Naive thymus-derived CD8-positive, alpha-beta T cell (primary cell): ENCODE measurements at regions not wholly inside any gene's neighbourhood (a gene's known extent, or its start where the extent isn't known, plus 50 kb on each side); places are given as distances from the start of the nearest gene placed in this dataset.

ENCODE experiments used
- ATAC-seq, 2 donors: fragments of 150-1000 bp; cut with Tn5 transposase in 1 of 2; sonication (Bioruptor Pico), chemical (Tn5 transposase) in 1 of 2; 1 replicate in 1 of 2; 2 replicates in 1 of 2; pipeline ENCODE4 v1.10.0; 2021; ENCODE audit warnings: mild to moderate bottlenecking in 2 of 2, moderate library complexity in 2 of 2
- POLR2A ChIA-PET: fragments of 350-600 bp; sonication (Branson Sonifier 250); formaldehyde crosslinking; loops from one replicate; lab custom pipeline; 2021; ENCODE audit warnings: antibody characterized with exemption; lab: Charles Lee
- DNase-seq, 10 donors: peaks; one replicate each; pipeline versions ENCODE4 v3.0.0 to v3.0.0-alpha.2; 2020 to 2022
- H3K27ac Mint-ChIP-seq, 10 donors: one replicate each; pipeline ENCODE4 v1.8.0; 2020 to 2022; ENCODE audit warnings: mild to moderate bottlenecking in 10 of 10, mixed read lengths in 10 of 10, moderate library complexity in 4 of 10, inconsistent platforms in 1 of 10
- H3K27me3 Mint-ChIP-seq, 5 donors: one replicate each; pipeline ENCODE4 v1.8.0; 2021 to 2022; ENCODE audit warnings: mixed read lengths in 5 of 5
- H3K36me3 Mint-ChIP-seq, 3 donors: one replicate each; pipeline ENCODE4 v1.8.0; 2020 to 2022; ENCODE audit warnings: mixed read lengths in 3 of 3, mild to moderate bottlenecking in 2 of 3, inconsistent platforms in 1 of 3
- H3K4me1 Mint-ChIP-seq, 4 donors: one replicate each; pipeline ENCODE4 v1.8.0; 2021 to 2022; ENCODE audit warnings: mixed read lengths in 4 of 4
- H3K4me3 Mint-ChIP-seq, 10 donors: one replicate each; pipeline ENCODE4 v1.8.0; 2020 to 2022; ENCODE audit warnings: mild to moderate bottlenecking in 10 of 10, mixed read lengths in 10 of 10, moderate library complexity in 6 of 10, inconsistent platforms in 1 of 10
- H3K9me3 Mint-ChIP-seq, 9 donors: one replicate each; pipeline ENCODE4 v1.8.0; 2020 to 2022; ENCODE audit warnings: mixed read lengths in 9 of 9, mild to moderate bottlenecking in 3 of 9, inconsistent platforms in 1 of 9, moderate library complexity in 1 of 9

DNA sequence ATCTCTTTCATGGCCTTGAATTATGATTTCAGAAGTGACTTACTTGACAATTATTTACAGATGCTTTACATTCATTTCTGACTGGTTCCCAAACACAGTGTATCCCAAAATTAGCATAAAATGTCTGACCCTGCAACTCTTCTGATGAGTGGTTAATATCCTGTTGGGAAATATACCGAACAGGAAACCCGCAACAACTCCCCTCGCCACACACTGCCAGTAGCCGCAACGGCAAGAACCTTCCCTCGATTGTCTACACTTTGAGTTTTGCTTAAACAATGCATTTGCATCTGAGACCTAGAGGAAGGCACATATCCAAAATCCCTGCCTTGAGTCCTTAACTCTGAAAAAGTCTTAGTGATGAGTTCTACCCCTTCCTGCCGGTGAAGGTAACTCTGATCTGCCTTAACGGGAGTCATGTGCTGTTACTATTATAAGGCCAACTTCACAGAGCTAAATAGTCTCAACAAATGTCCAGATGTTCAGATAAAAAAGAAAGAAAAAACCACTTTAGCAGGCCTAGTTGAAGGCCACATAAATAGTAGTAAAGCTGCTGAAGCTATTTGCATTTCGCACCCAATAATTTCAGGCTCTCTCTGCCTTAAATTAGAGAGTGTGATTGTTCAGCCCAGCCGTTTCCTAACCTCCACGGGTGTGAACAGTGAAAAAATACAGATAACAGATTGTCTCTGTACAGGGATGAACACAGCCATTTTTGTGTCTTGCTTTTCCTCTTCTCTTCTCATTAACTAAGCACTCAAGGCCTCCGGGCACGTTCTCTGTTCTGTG is 321.1 kb downstream of the HS3ST3B1 start:
- no peaks in the 10 kb centered on the region for H3K9me3 Mint-ChIP-seq

DNA sequence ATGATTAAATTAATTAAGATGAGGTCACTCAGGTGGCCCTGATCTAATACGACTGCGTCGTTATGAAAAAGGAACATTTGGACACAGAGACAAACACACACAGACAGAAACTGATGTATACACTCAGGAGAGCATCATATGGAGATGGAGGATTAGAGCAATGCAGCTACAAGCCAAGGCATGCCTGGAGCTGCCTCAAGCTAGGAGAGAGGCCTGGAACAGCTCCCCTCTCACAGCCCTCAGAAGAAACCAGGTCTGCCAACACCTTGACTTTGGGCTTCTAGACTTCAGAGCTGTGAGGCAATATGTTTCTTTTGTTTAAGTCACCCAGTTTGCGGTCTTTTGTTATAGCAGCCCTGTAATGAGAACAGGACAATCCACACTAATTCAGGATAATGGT is 318.9 kb downstream of the HS3ST3B1 start:
- Mint-ChIP-seq H3K27ac (no peak overlapping the region), H3K4me3 (no peak overlapping the region), H3K9me3 (no peaks in the 10 kb centered on the region), H3K4me1 (no peaks in the 10 kb centered on the region), H3K36me3 (no peaks in the 10 kb centered on the region), H3K27me3 (peaks cover 0 to 4% (median 0%) of the 10 kb centered on the region in 5 donors)
- ATAC-seq: no peak
- DNase-seq: no peak
- POLR2A ChIA-PET: no interaction called here

More for the DNA sequence above, 321.1 kb downstream of the HS3ST3B1 start:
- POLR2A ChIA-PET: no interaction called here
- ATAC-seq: no peak
- H3K4me1 Mint-ChIP-seq: no peaks in the 10 kb centered on the region
- H3K4me3 Mint-ChIP-seq: no peak overlapping the region
- H3K27me3 Mint-ChIP-seq: peaks cover 0 to 9% (median 0%) of the 10 kb centered on the region in 5 donors
- no peaks in the 10 kb centered on the region for H3K36me3 Mint-ChIP-seq
- DNase-seq: no peak
- no peak overlapping the region for H3K27ac Mint-ChIP-seq

DNA sequence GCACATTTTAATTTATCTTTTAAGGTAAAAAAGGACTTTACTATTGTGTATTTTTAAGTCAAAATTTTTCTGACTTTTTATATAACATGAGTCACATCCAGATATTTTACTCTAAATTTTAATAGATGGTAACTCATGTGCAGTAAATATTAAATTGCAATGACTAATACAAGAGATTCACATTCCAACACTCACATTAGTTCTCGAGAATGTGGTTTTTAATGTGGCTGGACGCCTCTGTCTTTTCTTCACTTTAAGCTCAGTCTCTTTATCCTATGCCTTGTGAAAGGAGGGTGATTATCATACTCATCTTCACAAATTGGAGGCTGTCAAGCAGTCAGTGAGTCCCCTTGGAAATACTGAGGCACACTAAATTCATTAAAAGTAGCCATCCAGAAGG is 315.6 kb downstream of the HS3ST3B1 start:
- DNase-seq (no peak), ATAC-seq (no peak)
- H3K27me3 Mint-ChIP-seq: peaks cover 0 to 4% (median 0%) of the 10 kb centered on the region in 5 donors
- H3K4me1 Mint-ChIP-seq: no peaks in the 10 kb centered on the region
- no peak overlapping the region for H3K4me3 Mint-ChIP-seq
- H3K36me3 Mint-ChIP-seq: peaks cover 0 to 7% (median 0%) of the 10 kb centered on the region in 3 donors
- POLR2A ChIA-PET: no interaction called here
- H3K27ac Mint-ChIP-seq: no peak overlapping the region
- peaks cover 0 to 24% (median 4%) of the 10 kb centered on the region in 9 donors for H3K9me3 Mint-ChIP-seq

DNA sequence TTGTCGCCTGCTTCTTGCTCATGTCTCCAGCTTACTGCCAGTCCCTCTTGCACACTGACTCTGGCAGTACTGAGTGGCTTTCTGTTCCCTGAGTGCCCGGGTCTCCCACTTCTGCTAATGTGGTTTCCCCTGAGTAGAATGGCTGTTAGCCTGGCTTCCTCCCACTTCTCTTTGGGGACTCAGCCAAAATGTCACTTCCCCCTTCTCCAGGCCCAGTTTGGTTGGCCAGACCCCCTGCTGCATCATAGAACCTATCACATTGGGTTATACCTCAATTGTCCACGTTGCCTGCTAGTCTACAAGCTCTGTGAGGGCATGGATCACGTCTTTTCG is 304.4 kb downstream of the HS3ST3B1 start:
- POLR2A ChIA-PET: no interaction called here
- H3K27me3 Mint-ChIP-seq: peaks cover 0 to 4% (median 0%) of the 10 kb centered on the region in 5 donors
- peaks cover 5 to 22% (median 12%) of the 10 kb centered on the region in 9 donors for H3K9me3 Mint-ChIP-seq
- H3K36me3 Mint-ChIP-seq: peaks cover 0 to 10% (median 9%) of the 10 kb centered on the region in 3 donors
- peak in 1 of 10 donors; percentile 12 for DNase-seq
- peaks cover 0 to 15% (median 9%) of the 10 kb centered on the region in 4 donors for H3K4me1 Mint-ChIP-seq
- ATAC-seq: no peak
- H3K4me3 Mint-ChIP-seq: peak overlapping the region in 4 of 10 donors; percentile 24 to 65 (median 54)
- peak overlapping the region in 2 of 10 donors; percentile 46 to 56 for H3K27ac Mint-ChIP-seq

DNA sequence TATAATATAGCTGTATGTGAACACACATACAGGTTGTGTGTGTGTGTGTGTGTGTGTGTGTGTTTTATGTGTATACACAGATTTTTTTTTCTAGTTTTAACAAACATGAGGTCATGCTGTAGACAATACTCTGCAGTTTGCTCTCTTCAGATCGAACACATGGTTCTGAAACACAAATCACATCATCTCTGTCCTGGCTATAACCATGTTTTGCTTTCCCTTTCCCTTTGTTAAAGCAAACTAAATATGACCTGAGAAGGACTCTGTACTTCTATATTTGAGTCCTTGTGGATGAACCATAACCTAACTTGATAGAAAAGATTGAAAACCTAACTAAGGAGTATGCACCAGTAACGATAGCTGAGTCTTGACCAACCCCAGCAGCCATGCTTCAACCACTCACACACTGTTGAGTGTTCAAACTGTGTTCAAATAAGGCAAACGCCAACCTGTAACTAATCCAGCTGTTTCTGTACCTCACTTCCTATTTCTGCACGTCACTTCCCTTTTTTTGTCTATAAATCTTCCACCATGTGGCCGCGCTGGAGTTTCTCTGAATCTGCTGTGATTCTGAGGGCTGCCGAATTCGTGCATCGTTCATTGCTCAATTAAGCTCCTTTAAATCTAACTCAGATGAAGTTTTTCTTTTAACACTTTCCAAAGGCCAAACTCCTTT is 303.8 kb downstream of the HS3ST3B1 start:
- H3K27me3 Mint-ChIP-seq: peaks cover 0 to 2% (median 0%) of the 10 kb centered on the region in 5 donors
- peaks cover 3 to 19% (median 9%) of the 10 kb centered on the region in 9 donors for H3K9me3 Mint-ChIP-seq
- ATAC-seq: no peak
- H3K27ac Mint-ChIP-seq: peak overlapping the region in 3 of 10 donors; percentile 11 to 56 (median 46)
- DNase-seq: no peak
- POLR2A ChIA-PET: no interaction called here
- peaks cover 0 to 7% (median 7%) of the 10 kb centered on the region in 3 donors for H3K36me3 Mint-ChIP-seq
- peak overlapping the region in 5 of 10 donors; percentile 11 to 65 (median 54) for H3K4me3 Mint-ChIP-seq
- peaks cover 0 to 15% (median 9%) of the 10 kb centered on the region in 4 donors for H3K4me1 Mint-ChIP-seq

DNA sequence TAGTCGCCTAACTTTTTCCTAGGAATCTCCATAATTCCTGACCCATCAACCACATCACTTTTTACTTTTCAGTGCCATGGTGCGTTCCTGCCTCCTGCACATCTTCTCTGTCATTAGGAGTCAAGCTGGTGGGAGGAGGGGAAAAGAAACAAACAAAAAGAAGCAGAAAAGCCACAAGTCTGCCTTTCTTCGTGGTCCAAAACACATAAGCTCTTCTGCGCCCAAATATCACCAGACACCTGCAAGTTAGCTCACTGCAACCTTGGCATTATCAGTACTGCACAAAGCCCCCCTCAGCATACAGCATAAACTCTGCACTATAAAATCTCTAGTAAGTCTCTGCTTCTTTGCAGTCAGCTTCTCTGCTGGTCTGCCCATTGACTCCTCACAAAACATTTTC is 295.3 kb downstream of the HS3ST3B1 start:
- POLR2A ChIA-PET: no interaction called here
- no peak for ATAC-seq
- H3K4me1 Mint-ChIP-seq: peaks cover 8 to 25% (median 18%) of the 10 kb centered on the region in 4 donors
- peak overlapping the region in 2 of 10 donors; percentile 20 to 26 for H3K4me3 Mint-ChIP-seq
- peaks cover 3 to 23% (median 8%) of the 10 kb centered on the region in 9 donors for H3K9me3 Mint-ChIP-seq
- no peak for DNase-seq
- H3K27me3 Mint-ChIP-seq: peaks cover 4 to 18% (median 7%) of the 10 kb centered on the region in 5 donors
- peaks cover 0 to 12% (median 12%) of the 10 kb centered on the region in 3 donors for H3K36me3 Mint-ChIP-seq
- H3K27ac Mint-ChIP-seq: peak overlapping the region in 1 of 10 donors; percentile 20

DNA sequence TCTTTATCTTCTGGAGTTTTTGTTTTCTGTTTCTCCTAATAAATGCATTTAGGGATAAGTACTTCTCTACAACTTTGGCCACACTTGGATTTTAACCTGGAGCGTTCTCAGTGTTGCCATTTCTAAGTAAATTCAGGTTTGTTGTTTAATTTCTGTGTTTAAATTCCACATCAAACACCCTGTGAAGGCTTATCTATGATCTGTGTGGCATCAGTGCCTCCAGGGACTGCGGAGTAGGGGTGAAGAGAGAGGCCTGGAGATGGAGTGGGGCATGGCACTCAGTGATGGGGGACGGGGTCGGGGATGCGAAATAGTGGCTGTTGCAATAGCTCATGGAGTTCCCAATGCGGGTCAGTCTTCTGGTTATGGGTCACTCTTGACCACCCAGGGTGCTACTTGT is 294.8 kb downstream of the HS3ST3B1 start:
- Mint-ChIP-seq H3K27me3 (peaks cover 4 to 18% (median 7%) of the 10 kb centered on the region in 5 donors), H3K4me1 (peaks cover 8 to 25% (median 18%) of the 10 kb centered on the region in 4 donors), H3K9me3 (peaks cover 3 to 17% (median 6%) of the 10 kb centered on the region in 9 donors), H3K4me3 (no peak overlapping the region), H3K27ac (peak overlapping the region in 1 of 10 donors; percentile 29), H3K36me3 (peaks cover 0 to 12% (median 10%) of the 10 kb centered on the region in 3 donors)
- DNase-seq: no peak
- no peak for ATAC-seq
- POLR2A ChIA-PET: no interaction called here

DNA sequence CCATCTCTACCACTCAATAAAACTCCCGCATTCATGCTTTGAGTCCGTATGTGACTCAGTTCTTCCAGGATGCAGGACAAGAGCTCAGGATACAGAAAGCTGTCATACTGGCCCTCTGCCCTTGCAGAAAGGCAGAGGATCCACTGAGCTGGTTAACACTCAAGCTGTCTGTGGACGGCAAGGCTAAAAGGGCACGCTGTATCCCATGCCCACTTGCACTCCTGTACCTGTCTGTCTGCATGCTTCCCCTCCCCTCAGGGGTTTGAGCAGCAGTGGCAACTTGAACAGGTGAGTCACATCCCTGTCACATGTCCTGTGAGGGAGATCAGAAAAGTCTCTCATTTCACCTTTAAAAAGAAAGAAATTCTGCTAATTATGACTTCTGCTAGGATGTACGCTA is 293.8 kb downstream of the HS3ST3B1 start:
- H3K27me3 Mint-ChIP-seq: peaks cover 4 to 18% (median 9%) of the 10 kb centered on the region in 5 donors
- H3K4me3 Mint-ChIP-seq: no peak overlapping the region
- no peak for ATAC-seq
- DNase-seq: no peak
- no peak overlapping the region for H3K27ac Mint-ChIP-seq
- peaks cover 0 to 8% (median under 1%) of the 10 kb centered on the region in 9 donors for H3K9me3 Mint-ChIP-seq
- POLR2A ChIA-PET: no interaction called here
- peaks cover 8 to 25% (median 18%) of the 10 kb centered on the region in 4 donors for H3K4me1 Mint-ChIP-seq
- peaks cover 0 to 7% (median 6%) of the 10 kb centered on the region in 3 donors for H3K36me3 Mint-ChIP-seq

DNA sequence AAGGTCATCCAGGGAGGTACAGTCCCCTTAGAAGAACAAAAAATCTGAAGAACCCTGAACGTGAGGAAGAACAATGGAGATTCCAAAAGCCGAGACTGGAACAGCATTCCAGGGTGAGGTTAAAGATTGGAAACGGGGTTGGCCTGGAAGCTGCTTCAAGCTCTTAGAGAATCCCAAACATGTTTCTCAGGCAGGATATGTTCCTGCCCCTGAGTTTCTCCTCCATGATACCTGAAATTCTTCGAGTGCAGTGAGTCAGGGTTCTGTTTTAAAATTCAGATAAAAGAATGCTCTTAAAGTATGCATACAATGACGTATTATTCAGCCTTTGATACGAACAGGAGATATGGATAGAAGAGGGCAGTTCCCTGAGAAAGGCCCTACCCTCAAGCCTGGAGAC is 293.1 kb downstream of the HS3ST3B1 start:
- peaks cover 0 to 3% (median 0%) of the 10 kb centered on the region in 9 donors for H3K9me3 Mint-ChIP-seq
- no peak overlapping the region for H3K4me3 Mint-ChIP-seq
- POLR2A ChIA-PET: no interaction called here
- peaks cover 4 to 18% (median 9%) of the 10 kb centered on the region in 5 donors for H3K27me3 Mint-ChIP-seq
- H3K4me1 Mint-ChIP-seq: peaks cover 8 to 25% (median 18%) of the 10 kb centered on the region in 4 donors
- H3K36me3 Mint-ChIP-seq: peaks cover 0 to 2% (median 2%) of the 10 kb centered on the region in 3 donors
- no peak for DNase-seq
- no peak for ATAC-seq
- H3K27ac Mint-ChIP-seq: no peak overlapping the region

DNA sequence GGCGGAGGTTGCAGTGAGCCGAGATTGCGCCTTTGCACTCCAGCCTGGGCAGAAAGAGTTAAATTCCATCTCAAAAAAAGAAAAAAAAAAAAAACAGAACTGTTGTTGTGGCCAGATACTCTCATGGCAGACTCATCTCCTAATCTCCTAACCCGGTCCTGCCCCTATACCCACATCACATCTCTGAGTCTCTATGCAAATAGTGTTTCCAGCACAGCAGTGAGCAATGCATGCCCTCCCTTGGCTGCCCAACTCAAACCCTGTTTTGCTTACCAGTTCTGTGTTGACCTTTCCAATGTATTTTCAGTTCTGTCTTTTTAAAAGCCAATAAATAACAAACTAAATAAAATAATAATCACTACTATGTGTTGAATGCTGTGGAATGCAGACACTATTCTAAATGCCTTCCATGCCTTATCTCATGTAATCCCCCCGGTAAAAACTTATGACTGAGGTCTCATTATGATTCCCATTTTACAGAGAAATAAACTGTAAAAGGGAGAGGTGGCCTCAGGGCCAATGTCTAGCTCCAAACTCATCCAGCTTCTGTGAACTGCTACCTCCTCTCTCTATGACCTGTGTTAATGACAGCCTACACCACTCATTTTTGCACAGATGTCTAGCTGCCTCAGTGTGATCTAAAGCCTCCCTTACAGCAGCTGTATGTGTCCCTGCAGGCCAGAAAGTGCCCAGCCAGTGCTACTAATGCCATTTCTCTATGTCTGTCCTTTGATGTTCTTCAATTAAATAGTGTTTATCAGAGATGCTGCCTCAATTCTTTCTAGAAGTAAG is 289.8 kb downstream of the HS3ST3B1 start:
- Mint-ChIP-seq H3K9me3 (no peaks in the 10 kb centered on the region), H3K36me3 (no peaks in the 10 kb centered on the region), H3K27ac (no peak overlapping the region), H3K4me1 (peaks cover 4 to 12% (median 9%) of the 10 kb centered on the region in 4 donors), H3K27me3 (peaks cover under 1 to 8% (median 4%) of the 10 kb centered on the region in 5 donors), H3K4me3 (no peak overlapping the region)
- DNase-seq (no peak), ATAC-seq (no peak)
- POLR2A ChIA-PET: no interaction called here

DNA sequence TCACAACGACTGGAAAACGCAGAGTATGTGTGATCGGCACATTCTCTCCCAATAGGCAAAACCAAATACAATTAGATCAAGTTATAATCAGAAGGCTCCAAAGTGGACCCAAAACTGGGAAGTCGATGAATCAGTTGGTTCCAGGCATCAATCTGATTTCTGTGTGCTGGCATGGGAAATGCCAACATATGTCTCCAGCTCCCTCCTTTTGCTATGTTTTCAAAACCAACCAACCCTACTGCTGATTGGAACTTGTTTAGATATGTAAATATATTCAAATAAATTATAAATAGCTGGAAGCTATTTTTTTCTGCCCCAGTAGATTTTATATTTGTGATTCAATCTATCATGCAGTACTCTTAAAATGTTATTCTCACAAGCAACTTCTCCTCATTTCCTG is 284.2 kb downstream of the HS3ST3B1 start:
- Mint-ChIP-seq H3K27me3 (peaks cover 0 to 10% (median 0%) of the 10 kb centered on the region in 5 donors), H3K4me1 (peaks cover 0 to 2% (median 0%) of the 10 kb centered on the region in 4 donors), H3K36me3 (no peaks in the 10 kb centered on the region), H3K4me3 (no peak overlapping the region), H3K27ac (no peak overlapping the region), H3K9me3 (no peaks in the 10 kb centered on the region)
- ATAC-seq: no peak
- DNase-seq: no peak
- POLR2A ChIA-PET: no interaction called here

DNA sequence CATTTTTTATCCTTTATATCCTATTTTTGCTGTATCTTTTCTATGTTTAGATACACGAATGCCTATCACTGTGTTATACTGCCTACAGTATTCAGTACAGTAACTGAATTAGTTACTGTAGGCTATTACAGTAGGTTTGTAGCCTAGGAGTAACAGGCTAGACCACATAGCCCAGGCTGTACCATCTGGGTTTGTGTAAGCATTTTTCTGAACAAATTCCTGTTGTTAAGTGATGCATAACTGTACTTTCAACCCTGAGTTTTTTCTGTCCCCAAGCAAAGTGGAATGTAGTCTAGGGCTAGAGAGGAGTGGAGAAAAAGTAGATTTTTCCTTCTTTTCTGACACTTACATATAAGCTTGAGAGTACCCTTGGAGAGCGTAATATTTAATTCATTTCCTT is 282.1 kb downstream of the HS3ST3B1 start:
- ATAC-seq: no peak
- Mint-ChIP-seq H3K4me1 (peaks cover 0 to 2% (median 0%) of the 10 kb centered on the region in 4 donors), H3K27ac (no peak overlapping the region), H3K27me3 (peaks cover 0 to 10% (median 0%) of the 10 kb centered on the region in 5 donors), H3K36me3 (no peaks in the 10 kb centered on the region), H3K4me3 (no peak overlapping the region), H3K9me3 (no peaks in the 10 kb centered on the region)
- POLR2A ChIA-PET: no interaction called here
- no peak for DNase-seq
